ENCODE measurements at regions not wholly inside any gene's neighbourhood (a gene's known extent, or its start where the extent isn't known, plus 50 kb on each side); places are given as distances from the start of the nearest gene placed in this dataset.

GRCh38 chr2:191530618-191531017 lies 147.3 kb upstream of the NABP1 start:
- dilution Hi-C loops (cut with MboI; ENCODE audit: extremely low pct_ligation_motif_present, low sequenced_read_pairs), result no loop called here
- Histone ChIP-seq H3K4me1 (ENCODE audit: control insufficient read depth, extremely low read depth, insufficient read depth, low read length) (no peaks in the 10 kb centered on the region), H3K79me2 (ENCODE audit: control insufficient read depth, insufficient read depth, low read length) (no peaks in the 10 kb centered on the region), H3K27ac (ENCODE audit: insufficient read depth, low read depth, low read length) (no peak overlapping the region), H3K9me1 (replicated peaks; ENCODE audit: control insufficient read depth, extremely low read depth, insufficient read depth, low read length) (no peaks in the 10 kb centered on the region), H4K20me1 (replicated peaks; ENCODE audit: control insufficient read depth, extremely low read depth, insufficient read depth, low read length) (no peaks in the 10 kb centered on the region), H3K9ac (replicated peaks; ENCODE audit: extremely low read depth, insufficient read depth, low read length) (no peak overlapping the region), H2AFZ (ENCODE audit: low read depth, low read length) (no peak overlapping the region), H3K9me3 (replicated peaks; ENCODE audit: control insufficient read depth, insufficient read depth, low read length) (no peaks in the 10 kb centered on the region), H3K27me3 (ENCODE audit: control insufficient read depth in 2 of 2, insufficient read depth in 2 of 2, low read length in 2 of 2) (peaks cover 2% of the 10 kb centered on the region in 2 experiments), H3K4me3 (replicated peaks in 1 of 3; ENCODE audit: insufficient read depth in 1 of 3, low read depth in 1 of 3, low read length in 3 of 3) (no peak overlapping the region), H3K36me3 (ENCODE audit: control insufficient read depth in 2 of 2, extremely low read depth in 1 of 2, insufficient read depth in 2 of 2, low read length in 2 of 2) (no peaks in the 10 kb centered on the region), H3K4me2 (ENCODE audit: insufficient read depth, low read length) (no peak overlapping the region)
- no TSS peak for BruUV-seq (replicated peaks)
- DNase-seq (ENCODE audit: low read depth, low spot score) (no peak), FAIRE-seq (no peak)
- intact Hi-C loops (cut with micrococcal nuclease), result no loop called here
- ChIA-PET CTCF (interaction anchor here (1.3 to 1.6 kb wide), 2 partner anchors 8 to 9 kb away, joined by 4 to 7 read pairs; no protein-coding TSS in a partner anchor), POLR2A (no interaction called here)
- no peak for TF ChIP-seq POLR2AphosphoS5 (IDR thresholded peaks at IDR 0.05; ENCODE audit: insufficient read depth, low read depth, low read length)
- TF ChIP-seq, protein P1, sequence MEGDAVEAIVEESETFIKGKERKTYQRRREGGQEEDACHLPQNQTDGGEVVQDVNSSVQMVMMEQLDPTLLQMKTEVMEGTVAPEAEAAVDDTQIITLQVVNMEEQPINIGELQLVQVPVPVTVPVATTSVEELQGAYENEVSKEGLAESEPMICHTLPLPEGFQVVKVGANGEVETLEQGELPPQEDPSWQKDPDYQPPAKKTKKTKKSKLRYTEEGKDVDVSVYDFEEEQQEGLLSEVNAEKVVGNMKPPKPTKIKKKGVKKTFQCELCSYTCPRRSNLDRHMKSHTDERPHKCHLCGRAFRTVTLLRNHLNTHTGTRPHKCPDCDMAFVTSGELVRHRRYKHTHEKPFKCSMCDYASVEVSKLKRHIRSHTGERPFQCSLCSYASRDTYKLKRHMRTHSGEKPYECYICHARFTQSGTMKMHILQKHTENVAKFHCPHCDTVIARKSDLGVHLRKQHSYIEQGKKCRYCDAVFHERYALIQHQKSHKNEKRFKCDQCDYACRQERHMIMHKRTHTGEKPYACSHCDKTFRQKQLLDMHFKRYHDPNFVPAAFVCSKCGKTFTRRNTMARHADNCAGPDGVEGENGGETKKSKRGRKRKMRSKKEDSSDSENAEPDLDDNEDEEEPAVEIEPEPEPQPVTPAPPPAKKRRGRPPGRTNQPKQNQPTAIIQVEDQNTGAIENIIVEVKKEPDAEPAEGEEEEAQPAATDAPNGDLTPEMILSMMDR (IDR thresholded peaks at IDR 0.05; ENCODE audit: extremely low read depth in 1 of 2, insufficient read depth in 1 of 2, low read depth in 1 of 2, low read length in 2 of 2), result no peak

- Histone ChIP-seq H3K9me1 (replicated peaks; ENCODE audit: control insufficient read depth, extremely low read depth, insufficient read depth, low read length) (no peaks in the 10 kb centered on the region), H3K79me2 (ENCODE audit: control insufficient read depth, insufficient read depth, low read length) (no peaks in the 10 kb centered on the region), H3K4me3 (replicated peaks in 1 of 3; ENCODE audit: insufficient read depth in 1 of 3, low read depth in 1 of 3, low read length in 3 of 3) (no peak overlapping the region), H3K36me3 (ENCODE audit: control insufficient read depth in 2 of 2, extremely low read depth in 1 of 2, insufficient read depth in 2 of 2, low read length in 2 of 2) (no peaks in the 10 kb centered on the region), H3K9me3 (replicated peaks; ENCODE audit: control insufficient read depth, insufficient read depth, low read length) (no peaks in the 10 kb centered on the region), H3K4me1 (ENCODE audit: control insufficient read depth, extremely low read depth, insufficient read depth, low read length) (no peaks in the 10 kb centered on the region), H3K4me2 (ENCODE audit: insufficient read depth, low read length) (no peak overlapping the region), H3K9ac (replicated peaks; ENCODE audit: extremely low read depth, insufficient read depth, low read length) (no peak overlapping the region), H2AFZ (ENCODE audit: low read depth, low read length) (no peak overlapping the region), H3K27ac (ENCODE audit: insufficient read depth, low read depth, low read length) (no peak overlapping the region), H3K27me3 (ENCODE audit: control insufficient read depth in 2 of 2, insufficient read depth in 2 of 2, low read length in 2 of 2) (peaks cover 5 to 11% of the 10 kb centered on the region in 2 experiments), H4K20me1 (replicated peaks; ENCODE audit: control insufficient read depth, extremely low read depth, insufficient read depth, low read length) (no peaks in the 10 kb centered on the region)
- FAIRE-seq (no peak), DNase-seq (ENCODE audit: low read depth, low spot score) (no peak)
- TF ChIP-seq, protein P1 (IDR thresholded peaks at IDR 0.05; ENCODE audit: extremely low read depth in 1 of 2, insufficient read depth in 1 of 2, low read depth in 1 of 2, low read length in 2 of 2), result no peak
- no peak for TF ChIP-seq EZH2 (IDR thresholded peaks at IDR 0.05; ENCODE audit: borderline replicate concordance, low read depth, low read length, severe bottlenecking)
- no peak for TF ChIP-seq GATA2 (IDR thresholded peaks at IDR 0.05; ENCODE audit: insufficient read depth, insufficient read length, low read depth, low read length)
- no peak for TF ChIP-seq JUN (IDR thresholded peaks at IDR 0.05; ENCODE audit: borderline replicate concordance, insufficient read depth, insufficient read length, low read depth)
- TF ChIP-seq POLR2A (IDR thresholded peaks at IDR 0.05; ENCODE audit: low read depth, low read length), result no peak
- no peak for TF ChIP-seq MAX (IDR thresholded peaks at IDR 0.05; ENCODE audit: insufficient read depth, insufficient read length)
- no peak for TF ChIP-seq MYC (IDR thresholded peaks at IDR 0.05; ENCODE audit: low read depth, low read length)
- TF ChIP-seq FOS (IDR thresholded peaks at IDR 0.05; ENCODE audit: borderline replicate concordance, insufficient read depth, low read length), result no peak
- no peak for TF ChIP-seq POLR2AphosphoS5 (IDR thresholded peaks at IDR 0.05; ENCODE audit: insufficient read depth, low read depth, low read length)
- ChIA-PET POLR2A (no interaction called here), CTCF (interaction anchor here (1.0 to 1.4 kb wide), 4 partner anchors 10 to 481 kb away, joined by 3 to 4 read pairs (median 3); no protein-coding TSS in a partner anchor)
- intact Hi-C loops (cut with micrococcal nuclease), result no loop called here
- dilution Hi-C loops (cut with MboI; ENCODE audit: extremely low pct_ligation_motif_present, low sequenced_read_pairs), result no loop called here
- no TSS peak for BruUV-seq (replicated peaks)
Observed at GRCh38 chr2:191533693-191534180, 144.2 kb upstream of the NABP1 start.

Measured in endothelial cell of umbilical vein (primary cell).